Choroid plexus epithelial cell (primary cell): ENCODE measurements at regions not wholly inside any gene's neighbourhood (a gene's known extent, or its start where the extent isn't known, plus 50 kb on each side); places are given as distances from the start of the nearest gene placed in this dataset.

ENCODE experiments used
- DNase-seq: peaks from one replicate; pipeline ENCODE4 v3.0.0-alpha.2; 2010; ENCODE audit warnings: low read depth
- H3K4me3 ChIP-seq: 2 replicates; pipeline ENCODE4 v1.5.1; 2011; ENCODE audit warnings: low read depth, mild to moderate bottlenecking, control low read depth, low read length, moderate library complexity
- TF ChIP-seq, protein P1 (sequence below): conservative IDR thresholded peaks from 2 replicates; pipeline ENCODE4 v1.5.1; 2011; ENCODE audit warnings: low read depth, mild to moderate bottlenecking, control low read depth, inconsistent platforms, low read length, moderate library complexity

DNA sequence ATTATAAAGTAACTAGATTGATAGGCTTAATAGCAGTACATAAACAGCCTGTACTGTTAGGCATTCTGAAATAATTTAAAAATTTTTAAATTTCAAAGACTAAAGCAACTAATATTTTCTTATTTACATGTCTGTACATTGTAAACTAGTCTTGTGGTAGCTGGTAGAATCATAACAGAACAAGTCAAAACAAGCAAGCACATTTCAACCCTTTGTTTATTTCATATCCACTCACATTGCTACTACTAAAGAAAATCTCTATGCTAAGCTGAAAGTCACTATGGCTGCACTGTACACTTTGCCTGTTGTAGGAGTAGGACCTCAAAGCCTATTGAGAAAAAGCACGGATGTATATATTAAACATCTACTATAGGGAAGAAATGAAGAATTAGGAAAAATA is 738.2 kb upstream of the ADGRL4 start:
- no peak overlapping the region for H3K4me3 ChIP-seq
- no peak for DNase-seq
- TF ChIP-seq, protein P1, sequence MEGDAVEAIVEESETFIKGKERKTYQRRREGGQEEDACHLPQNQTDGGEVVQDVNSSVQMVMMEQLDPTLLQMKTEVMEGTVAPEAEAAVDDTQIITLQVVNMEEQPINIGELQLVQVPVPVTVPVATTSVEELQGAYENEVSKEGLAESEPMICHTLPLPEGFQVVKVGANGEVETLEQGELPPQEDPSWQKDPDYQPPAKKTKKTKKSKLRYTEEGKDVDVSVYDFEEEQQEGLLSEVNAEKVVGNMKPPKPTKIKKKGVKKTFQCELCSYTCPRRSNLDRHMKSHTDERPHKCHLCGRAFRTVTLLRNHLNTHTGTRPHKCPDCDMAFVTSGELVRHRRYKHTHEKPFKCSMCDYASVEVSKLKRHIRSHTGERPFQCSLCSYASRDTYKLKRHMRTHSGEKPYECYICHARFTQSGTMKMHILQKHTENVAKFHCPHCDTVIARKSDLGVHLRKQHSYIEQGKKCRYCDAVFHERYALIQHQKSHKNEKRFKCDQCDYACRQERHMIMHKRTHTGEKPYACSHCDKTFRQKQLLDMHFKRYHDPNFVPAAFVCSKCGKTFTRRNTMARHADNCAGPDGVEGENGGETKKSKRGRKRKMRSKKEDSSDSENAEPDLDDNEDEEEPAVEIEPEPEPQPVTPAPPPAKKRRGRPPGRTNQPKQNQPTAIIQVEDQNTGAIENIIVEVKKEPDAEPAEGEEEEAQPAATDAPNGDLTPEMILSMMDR: no peak

DNA sequence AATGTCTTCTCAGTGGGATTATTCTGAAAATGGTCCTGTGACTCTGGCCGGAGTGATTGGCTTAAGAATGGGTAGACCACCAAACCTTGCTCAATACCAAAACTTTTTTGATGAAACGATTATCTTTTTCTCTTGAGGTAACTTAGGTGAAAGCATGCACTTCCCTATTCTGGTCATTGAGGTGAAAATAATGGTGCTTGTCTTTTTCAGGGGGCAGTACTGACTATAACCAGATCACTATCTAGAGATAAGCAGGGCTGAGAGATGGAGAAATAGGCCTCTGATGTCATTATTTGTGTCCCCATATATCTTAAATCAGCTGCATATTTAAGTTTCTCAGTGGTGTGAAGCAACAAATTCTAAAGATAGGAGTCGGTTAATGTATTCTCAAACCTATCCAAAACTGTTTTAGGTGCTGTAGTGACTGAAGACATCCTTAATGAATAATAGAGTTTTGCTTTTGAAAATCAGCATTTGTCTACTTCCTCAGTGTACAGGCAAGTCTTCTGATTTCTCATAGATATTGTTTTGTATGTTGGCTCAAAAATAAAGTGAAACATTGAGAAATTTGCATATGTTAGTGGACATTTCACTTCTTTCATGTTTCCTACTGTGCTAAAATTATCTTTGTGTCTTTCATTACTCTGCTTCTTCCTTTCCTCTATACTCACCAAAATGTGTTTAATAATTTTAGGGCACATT is 735.3 kb upstream of the ADGRL4 start:
- no peak overlapping the region for H3K4me3 ChIP-seq

DNA sequence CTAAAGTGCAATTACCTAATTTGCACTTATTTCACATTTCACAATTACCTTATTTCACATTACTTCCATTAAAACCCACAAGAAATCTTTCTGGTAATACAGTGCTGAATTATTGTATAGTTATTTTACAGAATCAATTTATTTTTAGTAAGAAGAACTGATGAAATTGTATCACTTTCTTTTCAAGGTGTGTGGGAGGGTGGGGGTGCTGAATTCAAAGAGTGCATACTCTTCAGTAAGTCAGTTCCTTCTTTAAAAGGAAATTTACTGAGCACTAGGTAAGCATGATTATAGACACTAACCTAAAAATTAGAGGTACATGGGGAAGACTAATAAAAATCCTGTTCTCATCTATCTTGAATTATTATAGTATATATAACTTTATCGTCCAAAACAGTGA is 731.6 kb upstream of the ADGRL4 start:
- H3K4me3 ChIP-seq: no peak overlapping the region
- DNase-seq: no peak
- TF ChIP-seq, protein P1: no peak

More for the DNA sequence above, 735.3 kb upstream of the ADGRL4 start:
- no peak for DNase-seq
- TF ChIP-seq, protein P1: no peak

DNA sequence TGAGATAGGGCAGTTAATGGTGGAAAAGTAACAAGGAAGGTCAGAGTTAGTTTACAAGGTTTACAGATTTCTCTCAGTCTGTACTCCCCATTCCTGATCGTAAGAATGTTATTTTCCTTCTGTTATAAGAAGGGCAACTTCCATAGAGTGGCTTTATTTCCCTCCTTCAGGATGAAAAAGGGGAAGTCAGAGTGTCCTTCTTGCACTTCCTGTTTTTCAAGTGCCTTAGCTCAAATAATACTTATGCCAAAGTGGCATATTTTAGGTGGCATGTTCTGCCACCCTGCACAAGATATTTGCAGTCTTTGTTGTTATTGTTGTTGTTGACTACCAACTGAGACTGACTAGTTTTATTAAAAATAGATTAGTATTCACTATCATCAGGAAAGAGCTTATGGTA is 730.7 kb upstream of the ADGRL4 start:
- DNase-seq: no peak
- TF ChIP-seq, protein P1: no peak
- H3K4me3 ChIP-seq: no peak overlapping the region

DNA sequence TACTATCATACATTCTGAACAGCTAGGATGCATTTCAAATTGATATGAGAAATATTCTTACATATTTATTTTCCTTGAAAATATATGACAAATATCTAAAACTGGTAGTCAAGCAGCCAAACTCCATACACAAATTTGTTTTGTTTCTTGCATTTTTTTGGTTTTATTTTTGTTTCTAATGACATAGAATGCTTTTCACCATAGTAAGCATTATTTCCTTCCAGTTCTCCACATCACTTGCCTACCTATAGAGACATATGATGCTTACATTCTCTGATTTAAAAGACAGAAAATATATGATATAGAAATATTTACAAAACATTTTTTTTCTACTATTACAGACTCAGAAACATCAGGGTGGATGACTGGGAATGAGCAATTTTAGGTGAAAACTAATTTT is 726.4 kb upstream of the ADGRL4 start:
- TF ChIP-seq, protein P1: no peak
- H3K4me3 ChIP-seq: no peak overlapping the region
- DNase-seq: no peak

DNA sequence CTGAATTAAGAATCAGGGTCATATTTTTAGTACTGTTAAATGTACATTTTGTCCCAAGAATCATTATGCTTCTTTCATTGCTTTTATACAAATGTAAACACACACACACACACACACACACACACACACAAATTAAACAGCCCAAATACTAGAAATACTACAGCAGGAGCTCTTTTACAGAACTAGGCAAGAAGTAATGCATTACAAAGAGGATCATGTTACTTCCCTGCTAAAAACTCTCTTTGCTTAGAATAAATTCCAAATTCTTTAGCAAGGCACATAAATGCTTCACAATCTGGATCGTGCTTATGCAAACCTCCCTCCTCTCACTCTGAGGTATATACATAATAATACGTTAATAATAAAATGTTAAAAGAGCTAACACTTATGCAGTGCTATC is 720.4 kb upstream of the ADGRL4 start:
- DNase-seq: peak; percentile 21
- TF ChIP-seq, protein P1: no peak
- no peak overlapping the region for H3K4me3 ChIP-seq

DNA sequence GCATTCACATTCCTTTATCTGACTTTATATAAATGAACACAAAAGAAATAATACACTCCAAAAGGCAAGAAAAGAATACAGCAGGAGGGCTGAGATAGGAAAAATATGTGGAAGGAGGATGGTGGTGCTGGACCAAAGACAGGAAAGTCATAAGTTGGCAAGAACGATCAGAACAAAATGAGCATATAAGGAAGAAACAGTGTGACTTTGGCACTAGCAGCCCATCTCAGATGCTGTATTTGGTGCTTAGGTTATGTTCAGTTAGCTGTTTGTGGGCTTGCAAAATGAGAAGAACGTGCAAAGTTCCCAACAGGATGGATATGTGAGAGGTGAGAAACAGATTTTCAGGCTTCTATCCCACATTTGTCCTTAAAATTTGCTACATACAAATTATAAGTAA is 719.8 kb upstream of the ADGRL4 start:
- DNase-seq: peak; percentile 21
- H3K4me3 ChIP-seq: no peak overlapping the region
- TF ChIP-seq, protein P1: no peak
